Activated naive CD8-positive, alpha-beta T cell treated with anti-CD3 and anti-CD28 coated beads, Interleukin-2, amount 50 U/mL, for 24 hours (primary cell): ENCODE measurements at regions not wholly inside any gene's neighbourhood (a gene's known extent, or its start where the extent isn't known, plus 50 kb on each side); places are given as distances from the start of the nearest gene placed in this dataset.

Experiments
- ATAC-seq: fragments of 150-1000 bp; cut with Tn5 transposase; one replicate; pipeline ENCODE4 v1.10.0; 2021
- DNase-seq: peaks from one replicate; pipeline ENCODE4 v3.0.0; 2021
- H3K27ac Mint-ChIP-seq: one replicate; pipeline ENCODE4 v1.8.0; 2021; ENCODE audit warnings: mild to moderate bottlenecking, mixed read lengths
- H3K27me3 Mint-ChIP-seq: one replicate; pipeline ENCODE4 v1.8.0; 2021; ENCODE audit warnings: mixed read lengths
- H3K36me3 Mint-ChIP-seq: one replicate; pipeline ENCODE4 v1.8.0; 2021; ENCODE audit warnings: low read depth, mixed read lengths
- H3K4me1 Mint-ChIP-seq: one replicate; pipeline ENCODE4 v1.8.0; 2021; ENCODE audit warnings: mixed read lengths
- H3K4me3 Mint-ChIP-seq: one replicate; pipeline ENCODE4 v1.8.0; 2021; ENCODE audit warnings: mild to moderate bottlenecking, moderate library complexity, mixed read lengths
- H3K9me3 Mint-ChIP-seq: one replicate; pipeline ENCODE4 v1.8.0; 2021; ENCODE audit warnings: mixed read lengths

GRCh38 chr13:107043021-107043956 is 475.4 kb upstream of the ARGLU1 start:
- peaks cover 7% of the 10 kb centered on the region for H3K9me3 Mint-ChIP-seq
- ATAC-seq: no peak
- no peak for DNase-seq
- no peaks in the 10 kb centered on the region for H3K27me3 Mint-ChIP-seq
- H3K27ac Mint-ChIP-seq: no peak overlapping the region
- H3K4me3 Mint-ChIP-seq: no peak overlapping the region
- H3K4me1 Mint-ChIP-seq: no peaks in the 10 kb centered on the region
- H3K36me3 Mint-ChIP-seq: no peaks in the 10 kb centered on the region

GRCh38 chr13:107035778-107036177 is 467.8 kb upstream of the ARGLU1 start:
- Mint-ChIP-seq H3K4me3 (no peak overlapping the region), H3K9me3 (peaks cover 11% of the 10 kb centered on the region), H3K36me3 (no peaks in the 10 kb centered on the region), H3K27ac (no peak overlapping the region), H3K4me1 (no peaks in the 10 kb centered on the region), H3K27me3 (no peaks in the 10 kb centered on the region)
- ATAC-seq: no peak
- DNase-seq: no peak

- peaks cover 12% of the 10 kb centered on the region for H3K9me3 Mint-ChIP-seq
- ATAC-seq: no peak
- H3K4me1 Mint-ChIP-seq: no peaks in the 10 kb centered on the region
- DNase-seq: no peak
- no peaks in the 10 kb centered on the region for H3K27me3 Mint-ChIP-seq
- H3K36me3 Mint-ChIP-seq: no peaks in the 10 kb centered on the region
- no peak overlapping the region for H3K4me3 Mint-ChIP-seq
- no peak overlapping the region for H3K27ac Mint-ChIP-seq
Measured at GRCh38 chr13:107035186-107035585, 467.2 kb upstream of the ARGLU1 start.

GRCh38 chr13:107034236-107034872 is 466.4 kb upstream of the ARGLU1 start:
- ATAC-seq: no peak

GRCh38 chr13:107031716-107032115 is 463.8 kb upstream of the ARGLU1 start:
- H3K4me1 Mint-ChIP-seq: no peaks in the 10 kb centered on the region
- H3K9me3 Mint-ChIP-seq: peaks cover 12% of the 10 kb centered on the region
- H3K36me3 Mint-ChIP-seq: no peaks in the 10 kb centered on the region
- no peak overlapping the region for H3K27ac Mint-ChIP-seq
- H3K27me3 Mint-ChIP-seq: no peaks in the 10 kb centered on the region
- H3K4me3 Mint-ChIP-seq: no peak overlapping the region
- no peak for ATAC-seq
- no peak for DNase-seq

More at GRCh38 chr13:107034236-107034872, 466.4 kb upstream of the ARGLU1 start:
- Mint-ChIP-seq H3K27me3 (no peaks in the 10 kb centered on the region), H3K27ac (no peak overlapping the region), H3K4me3 (no peak overlapping the region), H3K4me1 (no peaks in the 10 kb centered on the region), H3K9me3 (peaks cover 12% of the 10 kb centered on the region), H3K36me3 (no peaks in the 10 kb centered on the region)
- no peak for DNase-seq

- Mint-ChIP-seq H3K4me3 (no peak overlapping the region), H3K27ac (no peak overlapping the region), H3K9me3 (peaks cover 4% of the 10 kb centered on the region), H3K27me3 (no peaks in the 10 kb centered on the region), H3K4me1 (no peaks in the 10 kb centered on the region), H3K36me3 (no peaks in the 10 kb centered on the region)
- no peak for ATAC-seq
- DNase-seq: no peak
Measured at GRCh38 chr13:107028751-107029150, 460.8 kb upstream of the ARGLU1 start.

- DNase-seq (no peak), ATAC-seq (no peak)
- no peaks in the 10 kb centered on the region for H3K27me3 Mint-ChIP-seq
- H3K9me3 Mint-ChIP-seq: peaks cover 16% of the 10 kb centered on the region
- no peaks in the 10 kb centered on the region for H3K4me1 Mint-ChIP-seq
- H3K4me3 Mint-ChIP-seq: no peak overlapping the region
- H3K36me3 Mint-ChIP-seq: no peaks in the 10 kb centered on the region
- H3K27ac Mint-ChIP-seq: no peak overlapping the region
Measured at GRCh38 chr13:107025991-107026390, 458.1 kb upstream of the ARGLU1 start.

- Mint-ChIP-seq H3K36me3 (no peaks in the 10 kb centered on the region), H3K27ac (no peak overlapping the region), H3K4me1 (no peaks in the 10 kb centered on the region), H3K4me3 (no peak overlapping the region), H3K9me3 (peaks cover 16% of the 10 kb centered on the region), H3K27me3 (no peaks in the 10 kb centered on the region)
- no peak for ATAC-seq
- DNase-seq: no peak
Measured at GRCh38 chr13:107023335-107023734, 455.4 kb upstream of the ARGLU1 start.

GRCh38 chr13:107020393-107020792 is 452.5 kb upstream of the ARGLU1 start:
- Mint-ChIP-seq H3K4me3 (no peak overlapping the region), H3K9me3 (peaks cover 16% of the 10 kb centered on the region), H3K4me1 (no peaks in the 10 kb centered on the region), H3K36me3 (no peaks in the 10 kb centered on the region), H3K27me3 (no peaks in the 10 kb centered on the region), H3K27ac (no peak overlapping the region)
- ATAC-seq (no peak), DNase-seq (no peak)

GRCh38 chr13:107018285-107018684 is 450.3 kb upstream of the ARGLU1 start:
- peaks cover 16% of the 10 kb centered on the region for H3K9me3 Mint-ChIP-seq
- H3K27ac Mint-ChIP-seq: no peak overlapping the region
- H3K36me3 Mint-ChIP-seq: no peaks in the 10 kb centered on the region
- no peaks in the 10 kb centered on the region for H3K4me1 Mint-ChIP-seq
- no peak for DNase-seq
- ATAC-seq: no peak
- H3K27me3 Mint-ChIP-seq: no peaks in the 10 kb centered on the region
- no peak overlapping the region for H3K4me3 Mint-ChIP-seq

- H3K36me3 Mint-ChIP-seq: no peaks in the 10 kb centered on the region
- ATAC-seq: no peak
Measured at GRCh38 chr13:107006661-107007060, 438.7 kb upstream of the ARGLU1 start.

GRCh38 chr13:107005577-107005976 is 437.6 kb upstream of the ARGLU1 start:
- no peak for DNase-seq
- H3K36me3 Mint-ChIP-seq: no peaks in the 10 kb centered on the region
- no peaks in the 10 kb centered on the region for H3K27me3 Mint-ChIP-seq
- no peaks in the 10 kb centered on the region for H3K4me1 Mint-ChIP-seq
- ATAC-seq: no peak
- H3K4me3 Mint-ChIP-seq: no peak overlapping the region
- no peaks in the 10 kb centered on the region for H3K9me3 Mint-ChIP-seq
- no peak overlapping the region for H3K27ac Mint-ChIP-seq

More at GRCh38 chr13:107006661-107007060, 438.7 kb upstream of the ARGLU1 start:
- DNase-seq: no peak
- Mint-ChIP-seq H3K4me1 (no peaks in the 10 kb centered on the region), H3K27ac (no peak overlapping the region), H3K27me3 (no peaks in the 10 kb centered on the region), H3K9me3 (no peaks in the 10 kb centered on the region), H3K4me3 (no peak overlapping the region)

GRCh38 chr13:107003911-107004310 is 436.0 kb upstream of the ARGLU1 start:
- Mint-ChIP-seq H3K4me1 (no peaks in the 10 kb centered on the region), H3K27ac (no peak overlapping the region), H3K4me3 (no peak overlapping the region), H3K36me3 (no peaks in the 10 kb centered on the region), H3K27me3 (no peaks in the 10 kb centered on the region), H3K9me3 (peaks cover 4% of the 10 kb centered on the region)
- no peak for ATAC-seq
- DNase-seq: no peak

GRCh38 chr13:106998664-106999063 is 430.7 kb upstream of the ARGLU1 start:
- no peaks in the 10 kb centered on the region for H3K4me1 Mint-ChIP-seq
- no peak for ATAC-seq
- H3K27me3 Mint-ChIP-seq: no peaks in the 10 kb centered on the region
- no peaks in the 10 kb centered on the region for H3K36me3 Mint-ChIP-seq
- H3K9me3 Mint-ChIP-seq: peaks cover 4% of the 10 kb centered on the region
- no peak overlapping the region for H3K27ac Mint-ChIP-seq
- no peak overlapping the region for H3K4me3 Mint-ChIP-seq
- DNase-seq: no peak

GRCh38 chr13:106997696-106998095 is 429.8 kb upstream of the ARGLU1 start:
- DNase-seq (no peak), ATAC-seq (no peak)
- Mint-ChIP-seq H3K4me1 (no peaks in the 10 kb centered on the region), H3K9me3 (peaks cover 4% of the 10 kb centered on the region), H3K27ac (no peak overlapping the region), H3K36me3 (no peaks in the 10 kb centered on the region), H3K27me3 (no peaks in the 10 kb centered on the region), H3K4me3 (no peak overlapping the region)
